Motor neuron (in vitro differentiated cells): ENCODE measurements at regions not wholly inside any gene's neighbourhood (a gene's known extent, or its start where the extent isn't known, plus 50 kb on each side); places are given as distances from the start of the nearest gene placed in this dataset.

Experiments
- ATAC-seq, 8 experiments: fragments of 200-7000 bp; cut with Tn5 transposase; replicated peaks in 6 of 8; 2 replicates each; pipeline ENCODE4 v1.8.0; 2021; ENCODE audit warnings: mild to moderate bottlenecking in 8 of 8, moderate library complexity in 8 of 8
- H3K27ac ChIP-seq, 2 donors: fragments of 250-450 bp; sonication (Bioruptor Pico); 2 replicates each; pipeline ENCODE4 v1.9.0; 2021; ENCODE audit warnings: antibody characterized with exemption in 2 of 2, mild to moderate bottlenecking in 2 of 2, moderate library complexity in 1 of 2
- H3K4me1 ChIP-seq, 2 donors: fragments of 250-450 bp; sonication (Bioruptor Pico); replicated peaks in 1 of 2; 2 replicates each; pipeline ENCODE4 v1.6.1; 2021; ENCODE audit warnings: antibody characterized with exemption in 2 of 2, mild to moderate bottlenecking in 2 of 2, moderate library complexity in 1 of 2
- H3K4me3 ChIP-seq, 5 donors: fragments of 250-450 bp; sonication (Bioruptor Pico); 2 replicates each; pipeline ENCODE4 v1.9.0; 2021; ENCODE audit warnings: antibody characterized with exemption in 5 of 5, mild to moderate bottlenecking in 5 of 5, moderate library complexity in 4 of 5
- WGBS, 10 experiments: fragments of 450-650 bp; shearing (Covaris generic); methylation state at CpG; one replicate each; pipeline ENCODE4 v1.0.0; 2022; 5-methylcytosine and 5-hydroxymethylcytosine counted together
- in situ Hi-C, 9 experiments: fragments of 400-800 bp; cut with MboI; loops; one replicate each; pipeline ENCODE4 v1.15.0; 2021; ENCODE audit warnings: low sequenced_read_pairs in 9 of 9, low pct_unique_long_range_greater_than_20kb in 2 of 9; ENCODE audit not compliant: unreplicated experiment in 9 of 9

GRCh38 chr15:70463453-70463834, 299.9 kb downstream of the UACA start:
- no peak for ATAC-seq
- peaks cover 0 to 14% of the 10 kb centered on the region in 2 donors for H3K4me1 ChIP-seq
- WGBS, 10 experiments: 0 to 67% (median 20%) methylated on average over 1 of the region's 1 CpG; no CpG with 5 or more reads in 6 of the 10 experiments
- H3K4me3 ChIP-seq: no peak overlapping the region
- in situ Hi-C loops: loop anchor here in 3 of 9 experiments (25.0 kb wide), 2 partner anchors 376 to 976 kb away; partner anchors contain the start of gene TLE3 (in 1 of the 3)
- no peak overlapping the region for H3K27ac ChIP-seq

- in situ Hi-C loops: loop anchor here in 3 of 9 experiments (25.0 kb wide), 2 partner anchors 375 to 975 kb away; partner anchors contain the start of gene TLE3 (in 1 of the 3)
- WGBS, 10 experiments: 0 to 78% (median 35%) methylated on average over 1 of the region's 1 CpG; no CpG with 5 or more reads in 4 of the 10 experiments
- Histone ChIP-seq H3K4me1 (peaks cover 0 to 13% of the 10 kb centered on the region in 2 donors), H3K4me3 (no peak overlapping the region), H3K27ac (no peak overlapping the region)
- no peak for ATAC-seq
Measured at GRCh38 chr15:70461992-70462391, 301.4 kb downstream of the UACA start.

GRCh38 chr15:70461017-70461416, 302.3 kb downstream of the UACA start:
- no peak for ATAC-seq
- no peak overlapping the region for H3K27ac ChIP-seq
- H3K4me3 ChIP-seq: no peak overlapping the region
- WGBS, 10 experiments: 9 to 90% (median 67%) methylated on average over 1 of the region's 1 CpG
- in situ Hi-C loops: loop anchor here in 3 of 9 experiments (25.0 kb wide), 2 partner anchors 374 to 974 kb away; partner anchors contain the start of gene TLE3 (in 1 of the 3)
- peaks cover 0 to 4% of the 10 kb centered on the region in 2 donors for H3K4me1 ChIP-seq

- WGBS, 10 experiments: 71 to 100% (median 91%) methylated on average over 1 to 4 of the region's 4 CpGs; no CpG with 5 or more reads in 2 of the 10 experiments
Measured at GRCh38 chr15:70459312-70459711, 304.0 kb downstream of the UACA start.

GRCh38 chr15:70453766-70454165, 309.6 kb downstream of the UACA start:
- H3K27ac ChIP-seq: no peak overlapping the region
- H3K4me3 ChIP-seq: no peak overlapping the region
- no peak for ATAC-seq
- WGBS, 10 experiments: 50 to 100% (median 86%) methylated on average over 1 to 5 of the region's 5 CpGs
- H3K4me1 ChIP-seq: peaks cover 5 to 9% of the 10 kb centered on the region in 2 donors
- in situ Hi-C loops: loop anchor here in 3 of 9 experiments (25.0 kb wide), 2 partner anchors 366 to 966 kb away; partner anchors contain the start of gene TLE3 (in 1 of the 3)

More at GRCh38 chr15:70459312-70459711, 304.0 kb downstream of the UACA start:
- in situ Hi-C loops: loop anchor here in 3 of 9 experiments (25.0 kb wide), 2 partner anchors 372 to 972 kb away; partner anchors contain the start of gene TLE3 (in 1 of the 3)
- ATAC-seq: no peak
- peaks cover 0 to 2% of the 10 kb centered on the region in 2 donors for H3K4me1 ChIP-seq
- H3K4me3 ChIP-seq: no peak overlapping the region
- no peak overlapping the region for H3K27ac ChIP-seq

GRCh38 chr15:70453238-70453637, 310.1 kb downstream of the UACA start:
- ATAC-seq: no peak
- no peak overlapping the region for H3K4me3 ChIP-seq
- H3K27ac ChIP-seq: no peak overlapping the region
- WGBS, 10 experiments: 40 to 96% (median 81%) methylated on average over 1 to 5 of the region's 6 CpGs; no CpG with 5 or more reads in 3 of the 10 experiments
- in situ Hi-C loops: loop anchor here in 3 of 9 experiments (25.0 kb wide), 2 partner anchors 366 to 966 kb away; partner anchors contain the start of gene TLE3 (in 1 of the 3)
- peaks cover 6 to 14% of the 10 kb centered on the region in 2 donors for H3K4me1 ChIP-seq

- ATAC-seq: peak in 4 of 8 experiments; percentile 8 to 32 (median 16)
- no peak overlapping the region for H3K27ac ChIP-seq
- no peak overlapping the region for H3K4me3 ChIP-seq
- in situ Hi-C loops: loop anchor here in 3 of 9 experiments (25.0 kb wide), 2 partner anchors 365 to 965 kb away; partner anchors contain the start of gene TLE3 (in 1 of the 3)
- peaks cover 14 to 24% of the 10 kb centered on the region in 2 donors for H3K4me1 ChIP-seq
- 17 to 89% (median 40%) methylated on average over 2 to 10 of the region's 26 CpGs; no CpG with 5 or more reads in 2 of the 10 experiments for WGBS, 10 experiments
Measured at GRCh38 chr15:70451821-70452653, 311.3 kb downstream of the UACA start.

GRCh38 chr15:70450142-70450443, 313.3 kb downstream of the UACA start:
- Histone ChIP-seq H3K4me3 (no peak overlapping the region), H3K27ac (no peak overlapping the region), H3K4me1 (peaks cover 14 to 24% of the 10 kb centered on the region in 2 donors)
- no peak for ATAC-seq
- 50 to 100% (median 85%) methylated on average over 2 of the region's 3 CpGs; no CpG with 5 or more reads in 6 of the 10 experiments for WGBS, 10 experiments
- in situ Hi-C loops: loop anchor here in 3 of 9 experiments (25.0 kb wide), 2 partner anchors 363 to 963 kb away; partner anchors contain the start of gene TLE3 (in 1 of the 3)

- in situ Hi-C loops: loop anchor here in 3 of 9 experiments (25.0 kb wide), 2 partner anchors 362 to 962 kb away; partner anchors contain the start of gene TLE3 (in 1 of the 3)
- no peak overlapping the region for H3K27ac ChIP-seq
- peaks cover 14 to 24% of the 10 kb centered on the region in 2 donors for H3K4me1 ChIP-seq
- WGBS, 10 experiments: 14 to 100% (median 75%) methylated on average over 1 of the region's 1 CpG; no CpG with 5 or more reads in 5 of the 10 experiments
- no peak for ATAC-seq
- H3K4me3 ChIP-seq: no peak overlapping the region
Measured at GRCh38 chr15:70449311-70450141, 313.8 kb downstream of the UACA start.

GRCh38 chr15:70447928-70448698, 315.2 kb downstream of the UACA start:
- peaks cover 22 to 24% of the 10 kb centered on the region in 2 donors for H3K4me1 ChIP-seq
- peak overlapping the region in 1 of 2 donors; percentile 69 for H3K27ac ChIP-seq
- H3K4me3 ChIP-seq: no peak overlapping the region
- peak in 5 of 8 experiments; percentile 74 to 83 (median 77) for ATAC-seq
- 30 to 77% (median 67%) methylated on average over 2 to 16 of the region's 29 CpGs; no CpG with 5 or more reads in 5 of the 10 experiments for WGBS, 10 experiments
- in situ Hi-C loops: no loop called here

- ATAC-seq: peak in 5 of 8 experiments; percentile 35 to 54 (median 45)
- Histone ChIP-seq H3K4me1 (peaks cover 23 to 24% of the 10 kb centered on the region in 2 donors), H3K27ac (peak overlapping the region in 1 of 2 donors; percentile 69), H3K4me3 (no peak overlapping the region)
- WGBS, 10 experiments: 73 to 100% (median 83%) methylated on average over 1 to 2 of the region's 2 CpGs; no CpG with 5 or more reads in 3 of the 10 experiments
- in situ Hi-C loops: no loop called here
Measured at GRCh38 chr15:70447521-70447920, 315.8 kb downstream of the UACA start.
